NCI-H226 (cell line): ENCODE measurements at regions not wholly inside any gene's neighbourhood (a gene's known extent, or its start where the extent isn't known, plus 50 kb on each side); places are given as distances from the start of the nearest gene placed in this dataset.

ENCODE experiments used
- DNase-seq: peaks from one replicate; pipeline ENCODE4 v3.0.0-alpha.2; 2015

DNA sequence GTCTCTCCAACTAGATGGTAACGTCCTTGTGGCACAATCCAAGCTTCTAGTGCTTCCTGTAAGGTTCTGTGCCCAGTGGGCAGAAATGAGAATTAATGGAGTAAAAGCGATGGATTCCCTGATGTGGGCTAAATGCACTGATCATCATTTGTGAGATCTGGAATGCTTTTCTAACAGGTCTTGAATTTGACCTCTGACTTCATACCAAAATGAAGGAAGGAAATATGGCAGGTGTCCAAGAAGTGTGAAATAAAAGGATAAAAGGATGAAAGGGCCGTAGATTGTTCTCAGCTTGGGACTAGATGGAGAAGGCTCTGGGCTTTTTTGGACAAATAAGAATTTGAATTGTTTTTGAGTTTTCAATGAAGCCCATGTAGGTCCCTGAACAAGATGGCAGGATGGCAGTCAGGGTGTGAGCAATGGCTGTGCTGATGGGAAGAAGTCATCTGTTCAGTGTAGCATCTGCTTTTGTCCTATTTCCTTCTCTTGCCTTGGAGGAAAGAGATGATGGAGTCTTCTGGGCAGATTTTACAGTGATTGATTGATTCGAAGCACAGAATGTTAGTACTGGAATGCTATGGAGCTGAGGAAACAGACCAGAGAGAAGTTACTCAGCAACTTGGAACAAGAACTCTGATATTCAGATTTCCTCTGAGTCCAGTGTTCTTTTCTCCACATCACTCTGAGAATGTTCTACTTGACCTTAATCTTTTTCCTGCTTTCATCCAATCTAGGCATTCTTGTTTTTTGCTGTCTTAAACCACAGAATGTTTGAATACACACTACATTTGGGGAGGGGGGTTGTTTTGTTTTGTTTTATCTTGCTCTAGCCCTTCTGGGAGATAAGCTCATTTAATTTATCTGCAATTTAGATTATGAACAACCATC lies 286.0 kb downstream of the HLX start:
- DNase-seq: no peak

GRCh38 chr1:221165839-221166500 lies 286.7 kb downstream of the HLX start:
- no peak for DNase-seq

DNA sequence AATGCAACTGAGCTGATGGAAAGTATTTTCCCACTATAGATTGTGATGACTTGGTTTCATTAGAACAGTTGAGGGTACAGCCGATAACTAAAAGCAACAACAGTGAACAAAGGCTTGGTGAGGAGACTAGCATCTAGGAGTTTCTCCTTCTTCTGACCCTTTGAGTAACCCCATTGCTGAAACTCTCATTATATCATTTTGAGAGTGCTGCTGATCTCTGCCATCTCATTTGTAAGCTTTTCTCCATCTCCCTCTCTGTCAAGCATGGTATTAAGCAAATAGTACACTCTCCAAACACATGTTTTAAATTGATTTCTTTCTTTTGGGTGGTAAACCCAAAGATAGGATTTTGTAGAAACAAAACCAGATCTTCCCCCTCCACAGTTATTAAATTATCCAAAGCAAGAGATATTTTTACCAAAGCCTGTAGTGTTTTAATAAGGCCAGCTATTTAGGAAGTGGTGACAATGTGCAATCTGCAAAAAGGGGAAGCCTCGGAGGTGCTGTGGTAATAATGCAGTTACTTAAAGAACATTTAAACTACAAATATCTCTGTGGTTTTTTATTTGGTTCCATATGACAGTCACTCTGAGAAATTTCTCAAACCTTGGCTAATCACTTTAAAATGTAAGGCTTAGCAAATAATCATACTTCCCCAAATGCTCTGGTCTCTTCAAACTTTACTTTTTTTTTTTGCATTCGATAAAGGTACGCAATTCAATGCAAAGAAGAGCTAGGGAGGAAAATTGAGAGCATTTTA lies 287.5 kb downstream of the HLX start:
- DNase-seq: no peak

GRCh38 chr1:221169447-221169889 lies 290.2 kb downstream of the HLX start:
- DNase-seq: peak; percentile 67

GRCh38 chr1:221170171-221170570 lies 290.9 kb downstream of the HLX start:
- no peak for DNase-seq

DNA sequence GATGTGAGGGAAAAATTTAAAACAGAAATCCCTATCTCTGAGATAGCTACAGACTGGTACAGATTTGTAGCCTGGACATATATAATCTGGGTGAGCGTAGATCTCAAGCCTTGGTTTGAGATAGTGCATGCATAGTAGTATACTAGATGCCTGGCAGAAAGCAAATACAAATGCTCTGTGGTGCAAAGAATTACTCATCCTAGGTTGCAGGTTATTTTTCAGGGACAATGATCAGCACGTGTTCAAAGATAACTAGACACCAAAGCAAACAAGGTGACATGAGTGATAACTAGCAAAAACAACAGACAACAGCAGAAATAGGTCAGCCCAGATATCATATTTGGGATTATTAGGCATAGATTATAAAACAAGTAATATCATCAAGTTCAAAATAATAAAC lies 292.5 kb downstream of the HLX start:
- no peak for DNase-seq

GRCh38 chr1:221172841-221173240 lies 293.6 kb downstream of the HLX start:
- no peak for DNase-seq

DNA sequence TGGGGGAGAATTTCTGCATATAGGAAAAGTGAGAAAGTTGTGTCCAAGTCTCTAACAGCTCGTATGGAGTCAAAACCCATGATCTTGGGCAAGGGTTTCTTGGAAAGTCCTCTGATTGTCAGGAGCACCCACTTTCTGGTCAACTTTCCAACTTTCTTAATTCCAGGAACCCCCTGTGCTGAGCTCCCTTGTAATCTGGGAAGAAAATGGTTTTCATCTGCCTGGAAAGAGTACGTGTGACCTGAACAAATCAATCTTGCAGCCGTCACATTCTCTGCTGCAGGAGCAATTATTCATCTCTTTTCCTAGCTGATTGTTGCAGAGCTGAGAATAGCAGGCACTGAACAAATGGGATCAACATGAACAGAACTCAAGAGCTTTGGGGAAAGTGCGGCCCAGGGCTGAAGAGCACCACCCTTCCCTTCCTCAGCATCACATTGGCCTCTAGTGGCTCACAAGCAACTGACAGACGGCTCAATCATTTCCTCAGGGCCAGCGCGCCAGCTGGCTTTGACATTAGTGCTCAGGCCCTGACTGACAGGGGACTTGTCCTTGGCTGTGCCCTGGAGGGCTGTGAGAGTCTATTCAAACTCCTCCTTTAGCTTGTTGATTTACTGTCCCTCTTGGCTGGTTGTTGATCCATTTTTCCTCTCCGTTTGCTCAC lies 295.2 kb downstream of the HLX start:
- DNase-seq: no peak

GRCh38 chr1:221175249-221175648 lies 296.0 kb downstream of the HLX start:
- no peak for DNase-seq

DNA sequence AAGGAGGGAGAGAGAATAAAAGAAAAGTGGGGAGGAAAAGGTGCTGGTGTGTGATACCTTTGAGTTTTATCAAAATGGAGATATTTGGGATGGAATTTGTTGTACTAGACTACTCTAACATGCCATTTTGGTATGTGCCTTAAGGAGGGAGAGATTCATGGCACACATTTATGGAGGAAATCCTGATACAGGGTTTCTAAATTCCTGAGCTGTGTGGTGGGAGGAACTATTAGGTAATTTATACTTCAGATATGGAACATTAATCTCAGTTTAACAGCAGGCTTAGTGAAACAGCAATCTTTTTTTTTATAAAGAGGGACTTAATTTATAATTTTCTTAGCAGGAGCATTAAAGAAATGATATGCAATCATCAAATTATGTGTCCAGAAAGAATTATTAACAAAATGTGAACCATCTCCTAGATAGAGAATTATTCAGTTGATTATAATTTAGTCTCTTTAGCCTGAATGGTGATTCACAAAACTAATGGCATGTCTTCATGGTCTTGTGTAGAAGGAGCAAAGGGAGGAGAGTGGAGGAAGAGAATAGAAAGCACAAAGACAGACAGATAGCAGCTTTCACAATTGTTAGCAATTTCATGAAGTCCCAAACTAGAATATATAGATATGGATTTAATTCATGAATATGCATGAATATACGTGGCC lies 301.6 kb downstream of the HLX start:
- DNase-seq: peak; percentile 44

DNA sequence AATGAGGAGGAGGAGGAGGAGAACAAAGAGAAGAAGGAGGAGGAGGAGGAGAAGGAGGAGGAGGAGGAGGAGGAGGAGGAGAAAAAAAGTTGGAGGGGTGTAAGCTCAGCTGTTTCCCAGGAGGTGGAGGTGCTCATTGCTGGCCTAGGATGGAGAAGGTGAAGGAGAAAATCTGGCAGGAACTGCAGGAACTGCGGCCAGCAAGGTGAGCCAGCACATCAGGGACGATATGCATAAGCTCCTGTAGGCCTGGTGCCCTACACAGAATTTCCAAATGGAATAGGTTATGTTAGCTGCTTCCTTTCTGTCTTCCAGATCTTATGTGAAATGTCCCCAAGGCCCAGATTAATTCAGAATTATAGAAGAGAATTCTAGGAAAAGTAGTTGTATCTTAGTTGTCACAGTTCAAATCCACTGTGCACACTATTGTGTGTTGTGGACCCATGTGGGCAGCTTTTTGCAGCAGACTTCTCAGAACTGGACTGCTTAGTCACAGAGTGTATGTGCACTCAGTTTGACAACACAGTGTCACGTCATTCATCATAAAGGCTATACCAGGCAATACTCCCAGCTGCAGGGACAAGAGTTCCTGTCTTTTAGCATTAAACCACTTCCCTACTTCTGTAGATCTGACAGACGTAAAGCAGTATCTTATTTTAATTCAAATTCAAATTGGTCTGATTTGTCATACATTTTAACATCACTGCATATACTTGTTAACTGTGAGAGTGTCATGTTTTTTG lies 303.7 kb downstream of the HLX start:
- no peak for DNase-seq

DNA sequence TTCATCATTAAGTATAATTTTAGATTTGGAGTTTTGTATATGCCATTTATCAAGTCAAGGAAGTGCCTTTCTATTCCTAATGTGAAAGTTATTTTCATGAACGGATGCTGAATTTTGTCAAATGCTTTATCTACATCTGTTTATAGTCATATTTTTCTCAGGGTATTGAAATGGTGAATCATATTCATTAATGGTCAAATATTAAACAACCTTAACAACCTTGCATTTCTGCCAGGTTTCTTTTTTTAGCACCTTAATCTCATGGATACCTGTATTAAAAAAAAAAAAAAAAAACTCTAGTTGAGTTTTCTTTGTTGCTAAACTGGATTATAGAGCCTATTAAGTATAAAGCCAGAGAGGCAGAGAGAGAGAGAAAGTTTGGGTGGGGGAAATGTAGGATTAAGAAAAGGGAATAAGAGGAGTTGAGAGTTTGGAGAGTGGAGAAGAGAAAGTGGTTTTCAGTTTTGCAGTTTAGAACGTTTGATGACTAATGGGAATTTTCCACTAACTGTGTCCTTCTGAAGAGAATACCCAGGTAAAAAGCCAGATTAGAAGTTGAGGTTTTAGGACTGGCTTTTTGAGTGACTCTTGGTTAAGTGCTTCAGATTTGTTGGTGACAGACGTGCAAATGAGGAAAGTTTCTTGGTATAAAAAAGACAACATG lies 305.0 kb downstream of the HLX start:
- DNase-seq: no peak

DNA sequence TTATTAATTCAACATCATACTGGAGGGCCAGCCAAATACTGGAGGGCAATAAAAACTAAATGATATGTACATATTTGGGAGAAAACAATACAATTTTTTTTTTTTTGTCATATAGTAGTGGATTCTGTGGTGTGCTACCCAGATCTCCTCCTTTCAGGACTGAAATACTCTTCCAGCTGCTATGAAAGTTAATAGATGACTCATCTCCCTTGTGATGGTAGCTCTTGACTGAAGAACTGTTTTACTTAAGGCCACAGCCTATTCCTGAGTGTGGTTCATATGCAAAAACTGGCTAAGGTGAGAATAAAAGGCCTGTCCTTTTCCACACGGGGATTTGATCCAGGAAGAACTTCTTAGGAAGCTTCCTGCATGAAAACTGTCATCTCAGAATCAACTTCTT lies 307.9 kb downstream of the HLX start:
- no peak for DNase-seq

GRCh38 chr1:221188458-221188857 lies 309.2 kb downstream of the HLX start:
- no peak for DNase-seq

DNA sequence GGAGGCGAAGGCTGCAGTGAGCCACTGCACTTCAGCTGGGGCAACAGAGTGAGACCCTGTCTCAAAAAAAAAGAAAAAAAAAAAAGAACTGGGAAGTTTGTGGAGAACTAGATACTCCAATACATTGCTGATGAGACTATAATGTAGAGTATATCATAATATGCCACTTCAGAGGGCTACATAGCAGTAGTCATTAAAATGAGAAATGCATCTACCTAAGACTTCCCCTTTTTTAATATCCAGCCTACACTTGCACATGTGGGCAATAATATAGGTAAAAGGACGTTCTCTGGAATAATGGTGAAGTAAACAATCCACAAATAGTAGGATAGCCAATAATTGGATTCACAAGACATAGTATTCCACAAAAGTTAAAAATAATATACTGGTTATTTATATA lies 311.0 kb downstream of the HLX start:
- no peak for DNase-seq

DNA sequence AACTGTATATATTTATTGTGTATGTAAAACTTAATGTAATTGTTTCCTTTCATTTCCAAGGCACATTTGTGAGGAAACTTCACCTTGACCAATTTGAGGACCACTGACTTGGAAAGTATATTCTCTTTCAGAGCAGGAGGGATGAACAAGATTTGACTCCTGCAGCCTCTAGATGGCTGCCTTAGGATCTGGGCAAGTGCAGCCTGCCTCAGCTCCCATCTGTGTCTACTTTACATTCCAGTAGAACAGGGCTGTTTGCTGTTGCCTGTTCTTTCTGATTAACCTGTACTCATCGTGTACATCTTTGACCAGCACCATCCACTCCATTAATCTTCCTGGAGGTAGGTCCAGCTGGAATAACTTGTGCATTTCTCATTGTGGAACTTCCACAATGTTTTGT lies 312.8 kb downstream of the HLX start:
- no peak for DNase-seq

GRCh38 chr1:221200464-221200863 lies 321.2 kb downstream of the HLX start:
- DNase-seq: no peak

DNA sequence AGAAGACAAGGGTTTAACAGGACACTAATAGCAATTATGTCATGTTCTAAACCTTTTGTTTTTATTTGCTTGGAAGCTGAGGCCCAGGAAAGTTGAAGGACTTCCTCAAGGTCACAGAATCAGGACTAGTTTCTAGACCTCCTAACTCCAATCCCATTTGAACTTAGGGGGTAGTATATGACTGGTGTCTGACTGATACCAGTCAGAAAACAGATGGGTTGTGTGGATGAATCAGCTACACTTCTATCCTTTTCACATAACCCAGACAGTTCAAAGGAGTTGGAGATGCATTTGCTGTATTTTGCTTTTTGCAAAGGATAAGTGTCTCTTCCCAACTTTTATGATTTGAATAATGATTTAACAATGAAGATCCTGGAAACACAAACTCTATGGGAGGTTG lies 322.5 kb downstream of the HLX start:
- no peak for DNase-seq

- DNase-seq: peak; percentile 7
Measured at GRCh38 chr1:221203224-221204054, 324.2 kb downstream of the HLX start.
